ENCODE measurements at regions not wholly inside any gene's neighbourhood (a gene's known extent, or its start where the extent isn't known, plus 50 kb on each side); places are given as distances from the start of the nearest gene placed in this dataset.

DNA sequence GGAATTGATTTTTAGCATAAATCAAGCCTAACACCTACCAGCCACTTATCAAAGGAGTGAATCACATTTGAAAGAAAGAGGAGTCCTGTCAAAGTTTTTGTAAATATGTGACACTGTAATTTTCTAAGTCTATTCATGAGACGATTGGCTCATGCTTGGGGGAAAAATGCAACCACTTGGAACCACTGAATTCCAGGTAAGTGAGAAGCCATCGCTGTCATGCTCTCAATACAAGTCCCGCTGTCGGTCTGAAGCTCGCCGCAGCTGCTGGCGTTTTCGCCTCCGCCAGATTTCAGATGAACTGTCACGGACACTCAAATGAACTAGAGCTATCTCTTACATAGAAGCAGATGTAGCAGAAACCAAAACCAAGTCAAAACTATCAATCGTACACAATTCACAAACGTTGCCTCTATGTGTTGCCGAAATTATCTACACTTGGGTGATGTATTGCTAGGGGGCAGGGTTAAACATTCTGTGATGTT is 279.8 kb upstream of the FZD8 start:
- H3K4me3 ChIP-seq (ENCODE audit: low read depth, low read length): no peak overlapping the region
- no peak for DNase-seq (ENCODE audit: low read depth)
- TF ChIP-seq CTCF (IDR thresholded peaks at IDR 0.05; ENCODE audit: insufficient read depth, low read depth, low read length, missing control alignments): no peak

- no peak overlapping the region for H3K4me3 ChIP-seq (ENCODE audit: low read depth, low read length)
- no peak for TF ChIP-seq CTCF (IDR thresholded peaks at IDR 0.05; ENCODE audit: insufficient read depth, low read depth, low read length, missing control alignments)
- no peak for DNase-seq (ENCODE audit: low read depth)
Measured at GRCh38 chr10:35916791-35917190, 274.7 kb upstream of the FZD8 start.

DNA sequence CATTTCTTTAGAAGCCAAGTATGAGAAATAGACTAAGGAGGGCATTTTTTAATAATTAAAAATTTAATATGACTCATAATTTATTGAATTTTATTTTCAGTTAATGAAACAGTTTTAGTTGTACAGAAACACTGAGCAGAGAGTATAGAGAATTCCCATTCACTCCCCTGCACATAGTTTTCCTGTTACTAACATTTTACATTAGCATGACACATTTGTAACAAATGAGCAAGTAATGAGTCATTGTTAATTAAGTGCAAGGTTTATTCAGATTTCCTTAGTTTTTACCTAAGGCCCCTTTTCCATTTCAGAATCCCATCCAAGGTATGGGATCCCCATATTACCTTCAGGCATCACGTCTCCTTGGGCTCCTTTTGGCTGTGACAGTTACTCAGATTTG is 271.5 kb upstream of the FZD8 start:
- TF ChIP-seq CTCF (IDR thresholded peaks at IDR 0.05; ENCODE audit: insufficient read depth, low read depth, low read length, missing control alignments): no peak
- H3K4me3 ChIP-seq (ENCODE audit: low read depth, low read length): no peak overlapping the region
- no peak for DNase-seq (ENCODE audit: low read depth)

- no peak for TF ChIP-seq CTCF (IDR thresholded peaks at IDR 0.05; ENCODE audit: insufficient read depth, low read depth, low read length, missing control alignments)
- no peak overlapping the region for H3K4me3 ChIP-seq (ENCODE audit: low read depth, low read length)
- DNase-seq (ENCODE audit: low read depth): no peak
Measured at GRCh38 chr10:35912615-35913569, 270.8 kb upstream of the FZD8 start.

GRCh38 chr10:35911954-35912353 is 269.9 kb upstream of the FZD8 start:
- no peak for DNase-seq (ENCODE audit: low read depth)
- TF ChIP-seq CTCF (IDR thresholded peaks at IDR 0.05; ENCODE audit: insufficient read depth, low read depth, low read length, missing control alignments): no peak
- no peak overlapping the region for H3K4me3 ChIP-seq (ENCODE audit: low read depth, low read length)

GRCh38 chr10:35911233-35911632 is 269.1 kb upstream of the FZD8 start:
- no peak for DNase-seq (ENCODE audit: low read depth)
- H3K4me3 ChIP-seq (ENCODE audit: low read depth, low read length): no peak overlapping the region
- TF ChIP-seq CTCF (IDR thresholded peaks at IDR 0.05; ENCODE audit: insufficient read depth, low read depth, low read length, missing control alignments): no peak
